ENCODE measurements at regions not wholly inside any gene's neighbourhood (a gene's known extent, or its start where the extent isn't known, plus 50 kb on each side); places are given as distances from the start of the nearest gene placed in this dataset.

GRCh38 chr9:17894501-17895160 lies 315.8 kb downstream of the SH3GL2 start:
- no peak for DNase-seq

- DNase-seq, result no peak
Measured at GRCh38 chr9:17900606-17901005, 321.7 kb downstream of the SH3GL2 start.

GRCh38 chr9:17905366-17905765 lies 326.5 kb downstream of the SH3GL2 start:
- DNase-seq, result no peak

- no peak for DNase-seq
Measured at GRCh38 chr9:17905781-17906175, 326.9 kb downstream of the SH3GL2 start.

- DNase-seq, result no peak
Measured at GRCh38 chr9:17906176-17906840, 327.4 kb downstream of the SH3GL2 start.

GRCh38 chr9:17906841-17907778 lies 328.2 kb downstream of the SH3GL2 start:
- no peak for DNase-seq

- DNase-seq, result no peak
Measured at GRCh38 chr9:17907779-17908508, 329.1 kb downstream of the SH3GL2 start.

- DNase-seq, result no peak
Measured at GRCh38 chr9:17926246-17926645, 347.4 kb downstream of the SH3GL2 start.

GRCh38 chr9:17927616-17928015 lies 348.8 kb downstream of the SH3GL2 start:
- DNase-seq, result no peak

GRCh38 chr9:17928228-17928627 lies 349.4 kb downstream of the SH3GL2 start:
- no peak for DNase-seq

- DNase-seq, result no peak
Measured at GRCh38 chr9:17928768-17929167, 349.9 kb downstream of the SH3GL2 start.

GRCh38 chr9:17929506-17929905 lies 350.6 kb downstream of the SH3GL2 start:
- DNase-seq, result no peak

GRCh38 chr9:17930071-17930470 lies 351.2 kb downstream of the SH3GL2 start:
- no peak for DNase-seq

- no peak for DNase-seq
Measured at GRCh38 chr9:17936365-17936764, 357.5 kb downstream of the SH3GL2 start.

GRCh38 chr9:17938035-17938655 lies 359.3 kb downstream of the SH3GL2 start:
- DNase-seq, result no peak

- no peak for DNase-seq
Measured at GRCh38 chr9:17942498-17942897, 363.6 kb downstream of the SH3GL2 start.

- DNase-seq, result no peak
Measured at GRCh38 chr9:17955409-17955808, 376.5 kb downstream of the SH3GL2 start.

GRCh38 chr9:17958363-17958762 lies 379.5 kb downstream of the SH3GL2 start:
- no peak for DNase-seq

- no peak for DNase-seq
Measured at GRCh38 chr9:17962747-17963146, 383.9 kb downstream of the SH3GL2 start.

GRCh38 chr9:17963498-17963897 lies 384.6 kb downstream of the SH3GL2 start:
- no peak for DNase-seq

GRCh38 chr9:17967731-17968130 lies 388.9 kb downstream of the SH3GL2 start:
- no peak for DNase-seq

- DNase-seq, result no peak
Measured at GRCh38 chr9:17969232-17969631, 390.4 kb downstream of the SH3GL2 start.

- DNase-seq, result no peak
Measured at GRCh38 chr9:17970277-17970676, 391.4 kb downstream of the SH3GL2 start.

Measured in activated effector memory CD4-positive, alpha-beta T cell treated with Interleukin-2 at 50 U/mL for 16 hours (primary cell).